ENCODE measurements at regions not wholly inside any gene's neighbourhood (a gene's known extent, or its start where the extent isn't known, plus 50 kb on each side); places are given as distances from the start of the nearest gene placed in this dataset.

GRCh38 chr2:147689220-147689909 is 155.5 kb upstream of the ACVR2A start:
- no peak for DNase-seq (ENCODE audit: low read depth)
- H3K4me3 ChIP-seq (ENCODE audit: low read length), result no peak overlapping the region
- no peak for TF ChIP-seq CTCF (conservative IDR thresholded peaks at IDR 0.05; ENCODE audit: low read length)

- H3K4me3 ChIP-seq (ENCODE audit: low read length), result no peak overlapping the region
- DNase-seq (ENCODE audit: low read depth), result no peak
- no peak for TF ChIP-seq CTCF (conservative IDR thresholded peaks at IDR 0.05; ENCODE audit: low read length)
Observed at GRCh38 chr2:147688242-147688641, 156.6 kb upstream of the ACVR2A start.

- no peak for DNase-seq (ENCODE audit: low read depth)
- TF ChIP-seq CTCF (conservative IDR thresholded peaks at IDR 0.05; ENCODE audit: low read length), result no peak
- H3K4me3 ChIP-seq (ENCODE audit: low read length), result no peak overlapping the region
Observed at GRCh38 chr2:147686365-147686764, 158.5 kb upstream of the ACVR2A start.

- TF ChIP-seq CTCF (conservative IDR thresholded peaks at IDR 0.05; ENCODE audit: low read length), result no peak
- no peak overlapping the region for H3K4me3 ChIP-seq (ENCODE audit: low read length)
- DNase-seq (ENCODE audit: low read depth), result no peak
Observed at GRCh38 chr2:147684903-147685302, 159.9 kb upstream of the ACVR2A start.

GRCh38 chr2:147683380-147683779 is 161.4 kb upstream of the ACVR2A start:
- no peak for TF ChIP-seq CTCF (conservative IDR thresholded peaks at IDR 0.05; ENCODE audit: low read length)
- H3K4me3 ChIP-seq (ENCODE audit: low read length), result no peak overlapping the region
- DNase-seq (ENCODE audit: low read depth), result no peak

GRCh38 chr2:147681093-147681492 is 163.7 kb upstream of the ACVR2A start:
- H3K4me3 ChIP-seq (ENCODE audit: low read length), result no peak overlapping the region
- TF ChIP-seq CTCF (conservative IDR thresholded peaks at IDR 0.05; ENCODE audit: low read length), result no peak
- DNase-seq (ENCODE audit: low read depth), result no peak

GRCh38 chr2:147679955-147680531 is 164.8 kb upstream of the ACVR2A start:
- H3K4me3 ChIP-seq (ENCODE audit: low read length), result no peak overlapping the region
- no peak for TF ChIP-seq CTCF (conservative IDR thresholded peaks at IDR 0.05; ENCODE audit: low read length)
- DNase-seq (ENCODE audit: low read depth), result no peak
